H9 (cell line): ENCODE measurements at regions not wholly inside any gene's neighbourhood (a gene's known extent, or its start where the extent isn't known, plus 50 kb on each side); places are given as distances from the start of the nearest gene placed in this dataset.

ENCODE experiments used
- DNase-seq: peaks from one replicate; pipeline ENCODE4 v3.0.0-alpha.2; 2017
- H2AFZ ChIP-seq: one replicate; pipeline ENCODE4 v1.6.1; 2013; ENCODE audit warnings: mild to moderate bottlenecking, low read length, control low read depth, moderate library complexity
- H2AK5ac ChIP-seq: 2 replicates; pipeline ENCODE4 v1.6.1; 2013; ENCODE audit warnings: low read length, control low read depth, mixed read lengths; ENCODE audit not compliant: insufficient read length
- H2BK120ac ChIP-seq: one replicate; pipeline ENCODE4 v1.6.1; 2013; ENCODE audit warnings: low read depth, mild to moderate bottlenecking, low read length, control low read depth, inconsistent platforms; ENCODE audit not compliant: poor library complexity, severe bottlenecking
- H2BK12ac ChIP-seq: 2 replicates; pipeline ENCODE4 v1.6.1; 2013; ENCODE audit warnings: low read length, control low read depth, mixed read lengths, low read depth; ENCODE audit not compliant: insufficient read length
- H2BK15ac ChIP-seq: 2 replicates; pipeline ENCODE4 v1.6.1; 2013; ENCODE audit warnings: low read depth, low read length, control low read depth
- H2BK20ac ChIP-seq: one replicate; pipeline ENCODE4 v1.6.1; 2013; ENCODE audit warnings: low read depth, mild to moderate bottlenecking, low read length, control low read depth, inconsistent platforms; ENCODE audit not compliant: poor library complexity, severe bottlenecking
- H2BK5ac ChIP-seq: 2 replicates; pipeline ENCODE4 v1.6.1; 2013; ENCODE audit warnings: low read length, control low read depth, mixed read lengths; ENCODE audit not compliant: insufficient read length
- H3K14ac ChIP-seq: 2 replicates; pipeline ENCODE4 v1.6.1; 2013; ENCODE audit warnings: low read length, control low read depth; ENCODE audit not compliant: insufficient read depth
- H3K18ac ChIP-seq: 2 replicates; pipeline ENCODE4 v1.6.1; 2013; ENCODE audit warnings: low read depth, mild to moderate bottlenecking, mixed read lengths, low read length, control low read depth; ENCODE audit not compliant: insufficient read length
- H3K23ac ChIP-seq: 2 replicates; pipeline ENCODE4 v1.6.1; 2013; ENCODE audit warnings: low read length, control low read depth, mixed read lengths, low read depth; ENCODE audit not compliant: insufficient read length
- H3K23me2 ChIP-seq: 2 replicates; pipeline ENCODE4 v1.6.1; 2013; ENCODE audit warnings: low read depth, mild to moderate bottlenecking, mixed read lengths, low read length, control low read depth; ENCODE audit not compliant: insufficient read length, poor library complexity, severe bottlenecking
- H3K27ac ChIP-seq: 2 replicates; pipeline ENCODE4 v1.5.1; 2013; ENCODE audit warnings: low read length, control low read depth, mixed read lengths, low read depth; ENCODE audit not compliant: insufficient read length
- H3K27me3 ChIP-seq: 2 replicates; pipeline ENCODE4 v1.6.1; 2013; ENCODE audit warnings: low read length, control low read depth, inconsistent platforms; ENCODE audit not compliant: insufficient read depth
- H3K4ac ChIP-seq: 2 replicates; pipeline ENCODE4 v1.6.1; 2013; ENCODE audit warnings: low read depth, mild to moderate bottlenecking, control low read depth, inconsistent platforms, low read length, moderate library complexity
- H3K4me1 ChIP-seq: 2 replicates; pipeline ENCODE4 v1.6.1; 2013; ENCODE audit warnings: low read length, control low read depth, inconsistent platforms; ENCODE audit not compliant: insufficient read depth
- H3K4me2 ChIP-seq: 2 replicates; pipeline ENCODE4 v1.6.1; 2013; ENCODE audit warnings: low read length, control low read depth, mixed read lengths; ENCODE audit not compliant: insufficient read length, insufficient read depth
- H3K56ac ChIP-seq: 2 replicates; pipeline ENCODE4 v1.6.1; 2013; ENCODE audit warnings: low read depth, mild to moderate bottlenecking, mixed read lengths, low read length, control low read depth; ENCODE audit not compliant: insufficient read length
- H3K79me1 ChIP-seq: 2 replicates; pipeline ENCODE4 v1.6.1; 2013; ENCODE audit warnings: low read depth, mild to moderate bottlenecking, moderate library complexity, low read length, control low read depth, inconsistent platforms; ENCODE audit not compliant: insufficient read depth, poor library complexity, severe bottlenecking
- H3K79me2 ChIP-seq: 2 replicates; pipeline ENCODE4 v1.6.1; 2013; ENCODE audit warnings: low read length, control low read depth, inconsistent platforms; ENCODE audit not compliant: insufficient read depth
- H3K9ac ChIP-seq: 2 replicates; pipeline ENCODE4 v1.6.1; 2013; ENCODE audit warnings: low read length, control low read depth, mixed read lengths; ENCODE audit not compliant: insufficient read length; ENCODE audit errors: extremely low read depth
- H3K9me3 ChIP-seq: one replicate; pipeline ENCODE4 v1.6.1; 2013; ENCODE audit warnings: low read depth, low read length, inconsistent platforms; ENCODE audit not compliant: control insufficient read depth
- H3T11ph ChIP-seq: one replicate; pipeline ENCODE4 v1.6.1; 2013; ENCODE audit warnings: mild to moderate bottlenecking, low read length, control low read depth, inconsistent platforms
- H4K20me1 ChIP-seq: one replicate; pipeline ENCODE4 v1.6.1; 2013; ENCODE audit not compliant: control insufficient read depth, insufficient read length, insufficient read depth
- H4K5ac ChIP-seq: 2 replicates; pipeline ENCODE4 v1.6.1; 2013; ENCODE audit warnings: low read depth, mild to moderate bottlenecking, mixed read lengths, low read length, control low read depth; ENCODE audit not compliant: insufficient read length
- H4K8ac ChIP-seq: replicated peaks from 2 replicates; pipeline ENCODE4 v1.6.1; 2013; ENCODE audit warnings: low read length, control low read depth, mixed read lengths, low read depth; ENCODE audit not compliant: insufficient read length
- H4K91ac ChIP-seq: 2 replicates; pipeline ENCODE4 v1.6.1; 2013; ENCODE audit warnings: low read depth, mild to moderate bottlenecking, moderate library complexity, mixed read lengths, low read length, control low read depth; ENCODE audit not compliant: insufficient read length
- H3K27ac Mint-ChIP-seq, 3 experiments: 2 replicates in 2 of 3; 3 replicates in 1 of 3; pipeline ENCODE4 v1.8.0; 2020 to 2021; ENCODE audit warnings: mixed read lengths in 3 of 3, mild to moderate bottlenecking in 1 of 3, moderate library complexity in 1 of 3
- H3K27me3 Mint-ChIP-seq: 2 replicates; pipeline ENCODE4 v1.8.0; 2021; ENCODE audit warnings: low read depth, mild to moderate bottlenecking, moderate library complexity, mixed read lengths
- H3K36me3 Mint-ChIP-seq, 3 experiments: 2 replicates in 2 of 3; 3 replicates in 1 of 3; pipeline ENCODE4 v1.8.0; 2020 to 2021; ENCODE audit warnings: low read depth in 3 of 3, mixed read lengths in 3 of 3; ENCODE audit not compliant: insufficient read depth in 1 of 3
- H3K4me1 Mint-ChIP-seq, 2 experiments: 2 replicates each; pipeline ENCODE4 v1.8.0; 2020; ENCODE audit warnings: mixed read lengths in 2 of 2
- H3K4me3 Mint-ChIP-seq, 2 experiments: 2 replicates in 1 of 2; 3 replicates in 1 of 2; pipeline ENCODE4 v1.8.0; 2020 to 2021; ENCODE audit warnings: mild to moderate bottlenecking in 2 of 2, mixed read lengths in 2 of 2, moderate library complexity in 1 of 2
- H3K9me3 Mint-ChIP-seq, 2 experiments: 2 replicates in 1 of 2; 3 replicates in 1 of 2; pipeline ENCODE4 v1.8.0; 2020; ENCODE audit warnings: mild to moderate bottlenecking in 2 of 2, mixed read lengths in 2 of 2, moderate library complexity in 1 of 2
- CTCF ChIP-seq: fragments of 200-600 bp; sonication (generic); conservative IDR thresholded peaks from 3 replicates; pipeline ENCODE4 v1.8.0; 2021; ENCODE audit warnings: antibody characterized with exemption, mild to moderate bottlenecking
- WGBS: extraction: QIAGEN DNeasy Blood & Tissue Kit; methylation state at CpG from one replicate; pipeline ENCODE4 v1.1.7; 2013; ENCODE audit warnings: missing lambda C conversion rate, low lambda C conversion rate, mixed read lengths; ENCODE audit not compliant: insufficient read length; ENCODE audit errors: extremely low coverage; 5-methylcytosine and 5-hydroxymethylcytosine counted together

DNA sequence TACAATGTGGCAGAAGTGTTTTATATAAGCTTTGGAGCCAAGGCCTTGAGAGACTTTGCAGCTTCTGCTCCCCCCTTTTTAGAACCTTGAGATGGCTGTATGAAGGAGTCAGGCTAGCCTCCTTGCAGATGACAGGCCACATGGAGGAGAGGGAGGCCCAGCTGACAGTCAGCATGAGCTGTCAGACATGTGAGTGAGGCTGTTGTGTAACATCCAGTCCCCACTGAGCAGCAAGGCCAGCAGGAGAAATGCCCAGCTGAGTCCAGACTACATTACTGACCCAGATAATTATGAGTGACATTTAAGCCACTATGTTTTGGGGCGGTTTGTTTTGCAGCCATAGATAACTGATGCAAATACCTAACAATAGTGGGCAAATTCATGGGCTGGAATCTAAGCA lies 515.3 kb upstream of the ARX start:
- H2AK5ac ChIP-seq, result no peak overlapping the region
- TF ChIP-seq CTCF, result no peak
- H2AFZ ChIP-seq, result no peak overlapping the region
- no peaks in the 10 kb centered on the region for H3K36me3 Mint-ChIP-seq
- H4K20me1 ChIP-seq, result no peaks in the 10 kb centered on the region
- H3K4me2 ChIP-seq, result no peak overlapping the region
- H3K79me1 ChIP-seq, result no peaks in the 10 kb centered on the region
- no peaks in the 10 kb centered on the region for H3K4me1 ChIP-seq
- no peaks in the 10 kb centered on the region for H3K79me2 ChIP-seq
- H2BK5ac ChIP-seq, result no peak overlapping the region
- peaks cover 43% of the 10 kb centered on the region for H3K9me3 ChIP-seq
- no peak overlapping the region for H4K8ac ChIP-seq
- no peak overlapping the region for H2BK15ac ChIP-seq
- no peaks in the 10 kb centered on the region for H3K27me3 ChIP-seq
- no peak overlapping the region for H2BK120ac ChIP-seq
- H3K23me2 ChIP-seq, result no peaks in the 10 kb centered on the region
- no peak overlapping the region for H3K9ac ChIP-seq
- no CpG with 5 or more reads among the region's 1 CpG for WGBS
- no peak overlapping the region for H3K27ac Mint-ChIP-seq
- H3K4me3 Mint-ChIP-seq, result no peak overlapping the region
- H3K14ac ChIP-seq, result no peak overlapping the region
- H3K56ac ChIP-seq, result no peak overlapping the region
- peaks cover 6% of the 10 kb centered on the region in 2 experiments for H3K4me1 Mint-ChIP-seq
- H3T11ph ChIP-seq, result no peak overlapping the region
- no peak overlapping the region for H4K91ac ChIP-seq
- H3K9me3 Mint-ChIP-seq, result peaks cover 48 to 64% of the 10 kb centered on the region in 2 experiments
- no peak for DNase-seq
- H2BK12ac ChIP-seq, result no peak overlapping the region
- H3K18ac ChIP-seq, result no peak overlapping the region
- H3K27me3 Mint-ChIP-seq, result no peaks in the 10 kb centered on the region; the same call in none of the 2 replicates
- no peak overlapping the region for H2BK20ac ChIP-seq
- H4K5ac ChIP-seq, result no peak overlapping the region
- H3K27ac ChIP-seq, result no peak overlapping the region
- H3K23ac ChIP-seq, result no peak overlapping the region
- no peak overlapping the region for H3K4ac ChIP-seq
